Neural progenitor cell (in vitro differentiated cells): ENCODE measurements at regions not wholly inside any gene's neighbourhood (a gene's known extent, or its start where the extent isn't known, plus 50 kb on each side); places are given as distances from the start of the nearest gene placed in this dataset.
"Not testable (repeated sequence)": the region's sequence is repeated elsewhere in the genome, so short reads cannot be mapped to it uniquely, and the experiment has no call there.

ENCODE experiments used
- CTCF ChIP-seq: fragments of 200-600 bp; sonication (generic); IDR thresholded peaks from 2 replicates; pipeline ENCODE4 v1.5.1; 2017; ENCODE audit warnings: antibody characterized with exemption, mild to moderate bottlenecking
- EZH2 ChIP-seq: fragments of 200-600 bp; sonication (generic); IDR thresholded peaks from 2 replicates; pipeline ENCODE4 v1.6.1; 2017; ENCODE audit warnings: antibody characterized with exemption, mild to moderate bottlenecking, moderate library complexity
- EZH2phosphoT487 ChIP-seq: fragments of 200-600 bp; sonication (generic); IDR thresholded peaks from 2 replicates; pipeline ENCODE4 v1.6.1; 2017; ENCODE audit warnings: antibody characterized with exemption

- TF ChIP-seq CTCF, EZH2, EZH2phosphoT487: not testable (repeated sequence)
These were observed 286.4 kb upstream of the AGTR2 start for GRCh38 chrX:115884121-115884520.
